ENCODE measurements at regions not wholly inside any gene's neighbourhood (a gene's known extent, or its start where the extent isn't known, plus 50 kb on each side); places are given as distances from the start of the nearest gene placed in this dataset.
A peak's percentile ranks its signal among the peaks of the same experiment; 100 is the strongest.

DNA sequence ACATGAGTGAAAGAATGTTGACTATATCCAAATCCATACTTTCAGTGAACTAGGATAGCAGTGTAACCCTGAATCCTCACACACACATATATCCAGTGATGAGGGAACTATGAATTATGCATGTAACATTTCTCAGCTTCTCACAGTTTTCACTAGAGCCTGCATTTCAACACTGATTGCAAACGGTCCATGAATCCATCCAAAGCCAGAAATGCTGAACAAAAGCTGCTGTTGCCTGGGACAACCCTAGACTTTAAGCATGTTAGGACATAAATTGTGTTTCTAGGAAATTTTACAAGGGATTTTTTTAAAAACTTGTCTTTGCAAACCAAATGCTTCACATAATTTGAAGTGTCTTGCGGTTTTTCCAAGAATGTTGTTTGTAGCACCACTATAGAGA lies 2010.0 kb upstream of the WWC1 start:
- Histone ChIP-seq H3K9ac (ENCODE audit: extremely low read depth, low read length, poor library complexity, severe bottlenecking) (no peak overlapping the region), H3K4me1 (ENCODE audit: control insufficient read depth, insufficient read depth, low read length) (no peaks in the 10 kb centered on the region), H3K27me3 (ENCODE audit: control insufficient read depth, insufficient read depth, low read length, poor library complexity, severe bottlenecking) (no peaks in the 10 kb centered on the region), H3K9me3 (ENCODE audit: control insufficient read depth, low read length) (no peaks in the 10 kb centered on the region), H3K27ac (ENCODE audit: low read depth, low read length) (peak overlapping the region; percentile 51), H3K4me3 (ENCODE audit: low read length) (no peak overlapping the region), H3K36me3 (ENCODE audit: control insufficient read depth, insufficient read depth, low read length) (no peaks in the 10 kb centered on the region)
- 87 to 90% methylated on average over 1 to 2 of the region's 2 CpGs for WGBS, 2 experiments (ENCODE audit: insufficient coverage in 1 of 2, insufficient read length in 1 of 2)
- no peak overlapping the region for H3K4me3 Mint-ChIP-seq
- TF ChIP-seq, protein P1, sequence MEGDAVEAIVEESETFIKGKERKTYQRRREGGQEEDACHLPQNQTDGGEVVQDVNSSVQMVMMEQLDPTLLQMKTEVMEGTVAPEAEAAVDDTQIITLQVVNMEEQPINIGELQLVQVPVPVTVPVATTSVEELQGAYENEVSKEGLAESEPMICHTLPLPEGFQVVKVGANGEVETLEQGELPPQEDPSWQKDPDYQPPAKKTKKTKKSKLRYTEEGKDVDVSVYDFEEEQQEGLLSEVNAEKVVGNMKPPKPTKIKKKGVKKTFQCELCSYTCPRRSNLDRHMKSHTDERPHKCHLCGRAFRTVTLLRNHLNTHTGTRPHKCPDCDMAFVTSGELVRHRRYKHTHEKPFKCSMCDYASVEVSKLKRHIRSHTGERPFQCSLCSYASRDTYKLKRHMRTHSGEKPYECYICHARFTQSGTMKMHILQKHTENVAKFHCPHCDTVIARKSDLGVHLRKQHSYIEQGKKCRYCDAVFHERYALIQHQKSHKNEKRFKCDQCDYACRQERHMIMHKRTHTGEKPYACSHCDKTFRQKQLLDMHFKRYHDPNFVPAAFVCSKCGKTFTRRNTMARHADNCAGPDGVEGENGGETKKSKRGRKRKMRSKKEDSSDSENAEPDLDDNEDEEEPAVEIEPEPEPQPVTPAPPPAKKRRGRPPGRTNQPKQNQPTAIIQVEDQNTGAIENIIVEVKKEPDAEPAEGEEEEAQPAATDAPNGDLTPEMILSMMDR (conservative IDR thresholded peaks at IDR 0.05) = no peak
- H3K27ac Mint-ChIP-seq = no peak overlapping the region
- H3K9me3 Mint-ChIP-seq = peaks cover 3% of the 10 kb centered on the region
- H3K27me3 Mint-ChIP-seq (ENCODE audit: insufficient read depth) = no peaks in the 10 kb centered on the region
- no peak for DNase-seq
- peaks cover 8% of the 10 kb centered on the region for H3K4me1 Mint-ChIP-seq
- H3K36me3 Mint-ChIP-seq (ENCODE audit: low read depth) = no peaks in the 10 kb centered on the region

DNA sequence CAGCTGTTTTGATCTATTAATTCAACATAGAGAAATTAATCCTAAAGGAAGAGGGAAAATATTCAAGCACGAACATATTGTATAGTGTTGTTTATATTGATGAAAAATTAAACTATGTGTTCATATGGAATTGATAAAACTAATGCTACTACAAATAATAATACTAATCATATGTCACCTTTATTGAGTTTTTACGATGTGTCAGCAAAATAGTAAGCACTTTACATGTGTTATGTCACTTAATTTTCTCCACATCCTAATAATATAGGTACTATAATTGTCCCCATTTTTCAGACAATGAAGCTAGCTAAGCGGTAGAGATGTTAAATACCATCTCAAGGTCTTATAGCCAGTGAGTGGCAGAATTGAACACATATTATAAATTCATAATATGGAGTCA lies 2008.5 kb upstream of the WWC1 start:
- Mint-ChIP-seq H3K27ac (no peak overlapping the region), H3K4me1 (peaks cover 8% of the 10 kb centered on the region), H3K27me3 (ENCODE audit: insufficient read depth) (no peaks in the 10 kb centered on the region), H3K36me3 (ENCODE audit: low read depth) (no peaks in the 10 kb centered on the region), H3K4me3 (no peak overlapping the region), H3K9me3 (peaks cover 3% of the 10 kb centered on the region)
- WGBS, 2 experiments (ENCODE audit: insufficient coverage in 1 of 2, insufficient read length in 1 of 2) = 90% methylated on average over 2 of the region's 3 CpGs; no CpG with 5 or more reads in 1 of the 2 experiments
- no peaks in the 10 kb centered on the region for H3K27me3 ChIP-seq (ENCODE audit: control insufficient read depth, insufficient read depth, low read length, poor library complexity, severe bottlenecking)
- no peak overlapping the region for H3K4me3 ChIP-seq (ENCODE audit: low read length)
- H3K27ac ChIP-seq (ENCODE audit: low read depth, low read length) = no peak overlapping the region
- DNase-seq = no peak
- H3K9ac ChIP-seq (ENCODE audit: extremely low read depth, low read length, poor library complexity, severe bottlenecking) = no peak overlapping the region
- H3K36me3 ChIP-seq (ENCODE audit: control insufficient read depth, insufficient read depth, low read length) = no peaks in the 10 kb centered on the region
- no peaks in the 10 kb centered on the region for H3K9me3 ChIP-seq (ENCODE audit: control insufficient read depth, low read length)
- TF ChIP-seq, protein P1 (conservative IDR thresholded peaks at IDR 0.05) = no peak
- H3K4me1 ChIP-seq (ENCODE audit: control insufficient read depth, insufficient read depth, low read length) = no peaks in the 10 kb centered on the region

DNA sequence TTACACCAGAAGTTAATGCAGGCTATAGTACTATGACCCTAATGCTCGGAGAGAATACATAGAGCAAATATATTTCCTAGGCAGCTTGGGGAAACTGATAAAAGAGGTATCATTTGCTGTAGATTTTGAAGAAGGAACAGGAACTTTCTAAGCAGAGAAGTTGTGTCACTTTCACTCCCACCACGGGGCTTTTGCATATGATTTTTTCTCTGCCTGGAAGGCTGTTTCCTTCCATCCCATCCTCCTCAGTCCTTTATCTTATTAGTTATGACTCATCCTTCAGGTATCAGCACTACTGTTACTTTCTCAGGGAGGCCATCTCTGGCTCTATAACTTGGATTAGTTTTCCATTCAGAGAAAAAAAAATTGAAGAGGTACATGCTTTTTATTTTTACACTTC lies 2006.1 kb upstream of the WWC1 start:
- TF ChIP-seq, protein P1 (conservative IDR thresholded peaks at IDR 0.05) = no peak
- Histone ChIP-seq H3K9ac (ENCODE audit: extremely low read depth, low read length, poor library complexity, severe bottlenecking) (no peak overlapping the region), H3K36me3 (ENCODE audit: control insufficient read depth, insufficient read depth, low read length) (no peaks in the 10 kb centered on the region), H3K9me3 (ENCODE audit: control insufficient read depth, low read length) (peaks cover 14% of the 10 kb centered on the region), H3K27ac (ENCODE audit: low read depth, low read length) (no peak overlapping the region), H3K4me1 (ENCODE audit: control insufficient read depth, insufficient read depth, low read length) (no peaks in the 10 kb centered on the region), H3K27me3 (ENCODE audit: control insufficient read depth, insufficient read depth, low read length, poor library complexity, severe bottlenecking) (no peaks in the 10 kb centered on the region), H3K4me3 (ENCODE audit: low read length) (no peak overlapping the region)
- Mint-ChIP-seq H3K4me3 (no peak overlapping the region), H3K9me3 (peaks cover 7% of the 10 kb centered on the region), H3K36me3 (ENCODE audit: low read depth) (no peaks in the 10 kb centered on the region), H3K4me1 (peaks cover 6% of the 10 kb centered on the region), H3K27me3 (ENCODE audit: insufficient read depth) (no peaks in the 10 kb centered on the region), H3K27ac (no peak overlapping the region)
- 62 to 67% methylated on average over 2 of the region's 2 CpGs for WGBS, 2 experiments (ENCODE audit: insufficient coverage in 1 of 2, insufficient read length in 1 of 2)
- peak; percentile 52 for DNase-seq

All from endodermal cell (in vitro differentiated cells).